Breast epithelium (tissue), 3 donors: ENCODE measurements at regions not wholly inside any gene's neighbourhood (a gene's known extent, or its start where the extent isn't known, plus 50 kb on each side); places are given as distances from the start of the nearest gene placed in this dataset.

ENCODE experiments used
- CTCF ChIP-seq, 3 donors: fragments of 450-650 bp; IDR thresholded peaks; one replicate each; pipeline ENCODE4 v1.5.1; 2016 to 2017; ENCODE audit warnings: antibody characterized with exemption in 3 of 3, mild to moderate bottlenecking in 3 of 3, moderate library complexity in 3 of 3
- POLR2A ChIP-seq: fragments of 450-650 bp; IDR thresholded peaks from one replicate; pipeline ENCODE4 v1.6.1; 2016; ENCODE audit warnings: antibody characterized with exemption, mild to moderate bottlenecking, moderate library complexity

DNA sequence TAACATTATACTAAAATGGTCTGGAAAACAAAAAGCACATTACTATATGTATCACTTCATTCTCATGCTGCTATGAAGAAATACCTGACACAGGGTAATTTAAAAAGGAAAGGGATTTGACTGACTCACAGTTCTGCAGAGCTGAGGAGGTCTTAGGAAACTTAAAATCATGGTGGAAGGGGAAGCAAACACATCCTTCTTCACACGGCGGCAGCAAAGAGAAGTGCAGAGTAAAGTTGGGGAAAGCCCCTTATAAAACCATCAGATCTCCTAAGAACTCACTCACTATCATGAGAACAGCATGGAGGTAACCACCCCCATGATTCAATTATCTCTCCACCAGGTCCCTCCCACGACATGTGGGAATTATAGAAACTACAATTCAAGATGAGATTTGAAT is 60.0 kb downstream of the FAM181B start:
- TF ChIP-seq CTCF (IDR thresholded peaks at IDR 0.05), result no peak
- TF ChIP-seq POLR2A, result no peak
